Stimulated activated CD8-positive, alpha-beta memory T cell treated with anti-CD3 and anti-CD28 coated beads, Interleukin-12 subunit alpha, Interleukin-12 subunit beta, amount 100 ng/mL, for 24 hours (primary cell): ENCODE measurements at regions not wholly inside any gene's neighbourhood (a gene's known extent, or its start where the extent isn't known, plus 50 kb on each side); places are given as distances from the start of the nearest gene placed in this dataset.

Source experiments
- DNase-seq: peaks from one replicate; pipeline ENCODE4 v3.0.0-alpha.2; 2020; ENCODE audit errors: extremely low read depth

- no peak for DNase-seq
Measured at GRCh38 chr15:95327183-95327525, 1003.3 kb upstream of the NR2F2 start.

GRCh38 chr15:95327661-95328060 lies 1002.8 kb upstream of the NR2F2 start:
- DNase-seq = no peak

- no peak for DNase-seq
Measured at GRCh38 chr15:95328559-95328958, 1001.9 kb upstream of the NR2F2 start.

- DNase-seq = no peak
Measured at GRCh38 chr15:95329362-95329761, 1001.1 kb upstream of the NR2F2 start.

- no peak for DNase-seq
Measured at GRCh38 chr15:95341686-95342085, 988.8 kb upstream of the NR2F2 start.

- no peak for DNase-seq
Measured at GRCh38 chr15:95345867-95346266, 984.6 kb upstream of the NR2F2 start.

GRCh38 chr15:95346721-95347475 lies 983.6 kb upstream of the NR2F2 start:
- no peak for DNase-seq

GRCh38 chr15:95347837-95348236 lies 982.7 kb upstream of the NR2F2 start:
- no peak for DNase-seq

- no peak for DNase-seq
Measured at GRCh38 chr15:95350908-95351307, 979.6 kb upstream of the NR2F2 start.

- no peak for DNase-seq
Measured at GRCh38 chr15:95352631-95353187, 977.8 kb upstream of the NR2F2 start.

GRCh38 chr15:95353512-95353911 lies 977.0 kb upstream of the NR2F2 start:
- DNase-seq = no peak

- no peak for DNase-seq
Measured at GRCh38 chr15:95359966-95360365, 970.5 kb upstream of the NR2F2 start.

- DNase-seq = no peak
Measured at GRCh38 chr15:95362306-95362705, 968.2 kb upstream of the NR2F2 start.

GRCh38 chr15:95363646-95364045 lies 966.9 kb upstream of the NR2F2 start:
- DNase-seq = no peak

GRCh38 chr15:95365511-95366107 lies 964.9 kb upstream of the NR2F2 start:
- DNase-seq = no peak

- DNase-seq = no peak
Measured at GRCh38 chr15:95368191-95368590, 962.3 kb upstream of the NR2F2 start.

GRCh38 chr15:95368755-95369601 lies 961.5 kb upstream of the NR2F2 start:
- no peak for DNase-seq

GRCh38 chr15:95370291-95370690 lies 960.2 kb upstream of the NR2F2 start:
- no peak for DNase-seq

GRCh38 chr15:95371664-95372063 lies 958.8 kb upstream of the NR2F2 start:
- DNase-seq = no peak

GRCh38 chr15:95375281-95375680 lies 955.2 kb upstream of the NR2F2 start:
- no peak for DNase-seq

- no peak for DNase-seq
Measured at GRCh38 chr15:95377258-95377852, 953.1 kb upstream of the NR2F2 start.
